HG02571 (cell line): ENCODE measurements at regions not wholly inside any gene's neighbourhood (a gene's known extent, or its start where the extent isn't known, plus 50 kb on each side); places are given as distances from the start of the nearest gene placed in this dataset.

Source experiments
- ATAC-seq: cut with Tn5 transposase; IDR thresholded peaks from one replicate; pipeline ENCODE4 v1.9.1; 2021; ENCODE audit warnings: mild to moderate bottlenecking, moderate library complexity; ENCODE audit not compliant: unreplicated experiment

- no peak for ATAC-seq
Measured at GRCh38 chr11:116109228-116109627, 605.0 kb upstream of the CADM1 start.

DNA sequence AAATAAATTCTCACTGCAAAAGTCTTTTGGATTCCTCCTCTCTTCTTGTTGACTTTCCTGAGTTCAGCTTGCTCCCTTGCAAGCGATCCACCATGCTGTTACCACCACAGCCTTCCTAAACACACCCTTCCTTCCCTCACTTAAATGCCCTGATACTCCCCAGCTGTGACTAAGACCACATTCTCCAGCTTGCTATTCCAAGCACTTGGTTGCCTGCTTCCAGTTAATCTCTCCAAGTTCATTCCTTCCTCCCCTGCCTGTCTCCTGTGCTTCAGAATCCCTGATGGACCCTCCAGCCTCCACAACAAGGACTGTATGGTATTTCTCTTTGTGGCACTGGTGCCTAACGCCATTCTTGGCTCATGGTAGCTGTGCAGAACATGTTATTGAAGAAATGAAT is 603.9 kb upstream of the CADM1 start:
- ATAC-seq: no peak

DNA sequence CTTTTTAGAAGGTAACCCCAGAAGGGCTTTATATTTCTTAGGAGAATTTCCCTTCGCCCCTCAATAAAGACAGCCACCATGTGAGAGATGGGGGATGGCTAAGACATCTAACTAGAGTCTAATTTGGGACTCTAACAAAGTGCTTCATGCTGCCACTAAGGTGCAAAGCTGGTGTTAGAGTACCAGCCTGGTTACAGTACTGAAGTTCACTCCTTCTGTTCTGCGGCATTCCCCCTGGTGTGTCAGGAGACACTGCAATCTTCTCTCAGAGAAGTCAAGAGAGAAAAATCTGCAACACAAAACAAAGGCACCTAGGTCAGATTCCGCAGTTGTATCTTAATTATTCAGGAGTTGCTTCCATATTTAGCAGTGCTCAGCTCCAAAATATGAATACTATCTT is 603.0 kb upstream of the CADM1 start:
- no peak for ATAC-seq

DNA sequence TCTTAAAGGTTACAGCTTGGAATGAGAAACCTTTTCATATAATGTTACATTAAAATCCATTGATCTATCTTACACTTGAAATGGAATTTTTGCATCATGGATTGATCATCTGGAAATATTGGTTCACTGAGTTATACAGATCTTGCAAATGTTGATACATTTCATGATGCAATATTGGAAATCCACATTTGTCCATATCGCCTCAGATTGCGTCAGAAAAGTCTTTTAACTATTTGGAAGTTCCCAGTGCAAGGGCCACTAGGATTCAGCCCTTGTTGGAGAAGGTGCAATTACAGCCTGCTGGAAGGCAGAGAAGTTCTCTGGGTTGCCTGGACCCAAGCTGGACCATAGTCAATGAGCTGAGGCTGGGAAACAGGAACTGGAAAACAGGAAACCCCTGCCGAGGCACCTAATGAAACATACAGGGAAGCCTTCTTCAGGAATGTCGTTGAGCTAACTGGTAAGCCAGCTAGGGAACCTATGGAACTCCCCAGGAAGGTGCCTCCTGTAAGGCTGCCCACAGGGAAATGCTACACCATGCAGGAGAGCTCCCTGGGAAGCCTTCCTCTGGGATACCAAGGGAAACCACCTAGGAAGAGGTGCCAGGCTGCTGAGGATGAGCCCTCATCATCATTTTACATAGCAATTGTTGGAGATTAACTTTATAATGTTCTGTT is 600.4 kb upstream of the CADM1 start:
- ATAC-seq: no peak

DNA sequence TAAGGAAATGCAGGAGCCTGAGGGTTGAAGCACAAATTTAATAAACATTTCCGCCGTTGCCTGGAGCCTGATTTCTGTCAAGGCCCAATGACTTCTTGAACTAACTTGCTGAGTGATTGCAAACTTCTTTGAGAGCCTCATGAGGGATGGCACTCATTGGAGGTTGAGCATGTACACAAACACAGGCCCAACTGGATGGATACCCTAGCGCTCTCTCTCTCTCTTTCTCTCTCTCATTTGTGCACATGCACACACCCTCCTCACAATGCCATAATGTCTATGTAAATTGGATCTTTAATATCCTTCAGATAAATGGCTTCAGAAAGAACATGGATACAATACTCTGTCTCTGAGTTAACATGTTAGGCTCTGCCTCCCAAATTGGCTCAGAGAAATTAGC is 597.7 kb upstream of the CADM1 start:
- no peak for ATAC-seq

DNA sequence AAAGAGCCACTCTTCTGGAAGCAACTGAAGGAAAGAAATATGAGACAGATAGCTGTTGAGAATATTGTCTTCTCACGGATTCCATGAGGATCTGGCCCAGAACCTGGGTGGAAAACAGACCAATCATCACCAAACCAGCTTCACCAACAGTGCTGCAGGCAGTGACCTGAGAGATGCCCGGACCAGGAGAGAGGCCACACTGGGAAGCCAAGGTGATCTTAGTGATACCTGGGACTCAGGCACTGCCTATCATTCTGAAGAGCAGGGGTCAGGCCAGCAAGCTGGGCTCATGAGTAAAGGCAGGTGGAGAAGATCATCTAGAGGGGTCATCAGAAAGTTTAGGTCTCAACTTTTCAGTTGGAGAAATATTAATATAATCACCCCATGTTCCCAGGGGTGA is 595.8 kb upstream of the CADM1 start:
- ATAC-seq: no peak

DNA sequence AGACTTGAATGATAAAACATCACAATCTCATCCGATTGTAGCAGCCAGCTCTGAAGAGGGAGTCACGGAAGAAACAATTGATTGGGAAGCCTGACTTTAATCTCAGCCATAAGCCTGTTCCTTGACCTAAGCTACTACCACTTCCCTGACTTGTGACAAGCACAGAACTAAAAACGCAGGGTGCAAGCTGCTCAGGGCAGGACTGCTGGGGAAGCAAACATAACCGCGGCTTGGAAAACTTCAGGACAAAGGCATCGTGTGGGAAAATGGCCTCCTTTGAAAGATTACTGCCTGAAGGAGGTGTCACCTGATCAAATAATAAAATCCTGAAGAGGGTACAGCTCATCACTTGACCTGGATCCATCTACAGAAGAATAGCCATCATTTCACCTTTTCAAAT is 595.3 kb upstream of the CADM1 start:
- no peak for ATAC-seq

DNA sequence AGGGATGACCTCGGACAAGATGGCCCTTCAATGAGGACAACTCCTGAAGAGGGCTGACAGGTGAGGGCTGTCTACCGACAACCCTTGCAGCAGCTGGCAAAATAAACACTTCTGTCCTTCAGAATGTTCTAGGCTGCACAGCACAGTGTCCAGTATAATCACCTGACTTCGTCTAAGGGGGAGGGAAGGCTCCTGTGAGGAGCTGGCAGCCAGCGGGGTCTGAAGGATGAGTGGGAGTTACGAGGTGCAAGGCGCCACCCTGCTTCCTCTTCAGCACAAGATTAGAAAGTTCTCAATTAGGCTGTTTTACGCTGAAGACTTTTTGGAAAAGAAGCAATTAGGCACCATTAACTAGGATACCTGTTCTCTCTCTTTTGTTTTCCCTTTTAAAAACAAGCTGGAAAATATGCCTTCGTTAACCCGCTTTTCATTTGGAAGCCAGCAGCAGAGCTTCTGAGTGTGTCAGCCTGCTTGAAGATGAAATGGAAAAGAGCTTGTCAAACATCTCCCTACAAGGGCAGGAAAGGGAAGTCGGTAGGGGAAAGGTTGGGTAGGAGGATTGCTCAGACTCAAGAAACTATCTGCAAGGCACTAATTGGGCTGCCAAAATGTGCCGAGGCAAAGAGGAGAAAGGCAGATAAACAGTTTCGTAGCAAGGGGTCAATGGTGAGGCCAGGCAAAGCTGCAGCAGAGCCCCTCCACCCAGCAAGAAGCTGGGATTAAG is 592.2 kb upstream of the CADM1 start:
- ATAC-seq: no peak

- no peak for ATAC-seq
Measured at GRCh38 chr11:116093481-116094270, 589.5 kb upstream of the CADM1 start.

DNA sequence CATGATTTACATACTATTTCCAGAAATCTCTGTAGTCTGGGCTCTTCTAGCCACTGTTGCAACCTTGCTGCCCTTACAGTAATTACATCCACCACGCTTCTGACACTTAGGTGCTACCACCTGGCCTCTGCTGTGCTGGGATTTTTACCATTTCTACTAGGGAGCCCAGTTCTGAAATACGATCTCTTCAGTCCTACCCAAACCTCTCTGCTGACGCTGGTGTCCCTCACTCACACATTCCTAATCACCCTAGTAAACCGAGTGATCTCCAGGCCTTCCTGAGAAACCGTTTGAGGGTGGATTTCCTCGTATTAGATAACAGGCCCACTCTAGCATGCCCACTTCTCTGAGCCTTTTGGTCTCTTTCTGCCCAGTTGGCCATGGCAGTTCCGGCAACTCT is 588.9 kb upstream of the CADM1 start:
- ATAC-seq: no peak

DNA sequence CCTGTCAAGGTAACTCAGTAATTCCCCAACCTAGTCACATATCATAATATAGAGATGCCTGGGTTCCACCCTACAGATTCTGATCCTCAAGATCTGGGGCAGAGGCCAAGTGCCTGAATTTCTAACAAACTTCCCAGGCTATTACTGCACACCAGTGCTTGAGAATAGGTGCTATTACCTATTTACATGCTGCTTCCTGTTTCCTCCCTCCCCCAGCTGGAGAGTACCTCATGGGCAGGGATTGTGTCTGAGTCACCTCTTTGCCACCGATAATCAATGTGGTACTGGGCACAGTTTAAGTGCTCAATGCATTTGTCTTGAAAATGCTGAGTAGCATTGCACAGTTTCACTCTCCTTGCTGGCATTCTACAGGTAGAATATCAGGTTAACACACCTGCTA is 582.2 kb upstream of the CADM1 start:
- ATAC-seq: no peak

DNA sequence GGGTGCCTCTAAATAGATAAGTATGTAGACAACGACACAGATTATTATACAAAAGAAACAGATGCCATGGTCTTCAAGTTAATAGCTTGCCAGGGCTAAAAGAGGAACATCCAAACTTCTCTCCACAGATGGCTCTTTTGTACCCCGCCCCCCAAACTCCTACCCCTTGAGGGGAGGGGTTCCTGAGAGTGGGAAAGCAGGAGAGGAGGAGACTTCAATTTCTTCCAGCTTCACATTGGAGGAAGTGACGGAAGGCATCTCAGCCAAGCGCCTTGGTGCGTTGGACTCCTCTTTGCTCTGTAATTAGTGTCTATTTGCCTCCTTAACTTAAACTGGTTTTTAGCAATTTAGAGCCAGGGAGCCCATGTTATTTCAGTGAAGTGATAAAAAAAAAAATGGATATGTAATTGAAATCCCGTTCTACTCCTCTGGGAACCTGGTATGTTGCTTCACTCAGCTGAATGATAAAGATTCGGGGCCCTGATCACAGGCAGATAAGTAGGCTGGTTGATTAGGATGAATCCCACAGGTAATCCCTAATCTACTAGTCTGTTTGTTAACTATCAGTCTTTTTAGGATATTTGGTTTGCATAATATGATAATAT is 580.9 kb upstream of the CADM1 start:
- no peak for ATAC-seq

DNA sequence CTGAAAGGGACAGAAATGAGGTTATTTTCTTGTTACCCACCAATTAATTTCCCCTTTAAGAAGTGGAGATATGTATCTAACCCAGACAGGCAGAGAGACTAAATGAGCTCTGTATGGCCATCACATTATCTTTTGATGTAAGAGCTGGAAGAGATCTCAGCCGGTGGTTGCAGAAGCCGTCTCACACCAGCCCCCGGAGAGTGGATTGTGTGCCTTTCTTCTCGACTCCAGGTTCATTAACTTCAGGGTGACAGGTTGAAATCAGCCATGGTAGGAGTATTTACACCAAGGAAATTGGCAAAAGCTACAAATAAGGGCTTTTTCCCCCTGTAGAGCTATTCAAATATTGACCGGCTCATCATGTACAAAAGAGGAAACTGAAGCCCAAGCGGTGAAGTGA is 580.3 kb upstream of the CADM1 start:
- no peak for ATAC-seq

- ATAC-seq: no peak
Measured at GRCh38 chr11:116082256-116082655, 578.0 kb upstream of the CADM1 start.

GRCh38 chr11:116079580-116079979 is 575.4 kb upstream of the CADM1 start:
- no peak for ATAC-seq

DNA sequence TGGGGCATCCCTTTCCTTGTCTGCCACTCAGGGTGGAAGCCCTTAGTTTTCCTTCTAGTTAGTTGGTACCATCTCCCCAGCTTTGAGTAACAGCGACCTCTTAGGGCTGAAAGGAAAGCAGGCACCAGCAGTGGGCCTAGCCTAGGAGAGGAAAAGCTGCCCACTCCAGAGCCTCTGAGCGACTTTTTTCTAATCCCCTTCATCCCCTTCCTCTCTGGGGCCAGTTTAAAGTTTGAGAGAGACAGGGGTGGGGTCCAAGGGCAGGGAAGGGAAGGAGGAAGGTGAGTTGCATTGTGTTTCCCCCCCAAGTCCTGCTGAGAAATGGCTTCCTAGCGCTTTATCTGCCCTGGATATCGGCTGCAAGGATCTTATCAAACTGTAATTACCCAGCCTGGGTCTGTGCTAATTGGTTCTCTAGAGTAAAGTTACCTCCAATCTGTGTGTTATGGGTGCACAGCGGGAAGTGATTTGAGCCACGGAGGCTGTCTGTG is 573.9 kb upstream of the CADM1 start:
- no peak for ATAC-seq

- ATAC-seq: no peak
Measured at GRCh38 chr11:116077092-116077491, 572.9 kb upstream of the CADM1 start.

DNA sequence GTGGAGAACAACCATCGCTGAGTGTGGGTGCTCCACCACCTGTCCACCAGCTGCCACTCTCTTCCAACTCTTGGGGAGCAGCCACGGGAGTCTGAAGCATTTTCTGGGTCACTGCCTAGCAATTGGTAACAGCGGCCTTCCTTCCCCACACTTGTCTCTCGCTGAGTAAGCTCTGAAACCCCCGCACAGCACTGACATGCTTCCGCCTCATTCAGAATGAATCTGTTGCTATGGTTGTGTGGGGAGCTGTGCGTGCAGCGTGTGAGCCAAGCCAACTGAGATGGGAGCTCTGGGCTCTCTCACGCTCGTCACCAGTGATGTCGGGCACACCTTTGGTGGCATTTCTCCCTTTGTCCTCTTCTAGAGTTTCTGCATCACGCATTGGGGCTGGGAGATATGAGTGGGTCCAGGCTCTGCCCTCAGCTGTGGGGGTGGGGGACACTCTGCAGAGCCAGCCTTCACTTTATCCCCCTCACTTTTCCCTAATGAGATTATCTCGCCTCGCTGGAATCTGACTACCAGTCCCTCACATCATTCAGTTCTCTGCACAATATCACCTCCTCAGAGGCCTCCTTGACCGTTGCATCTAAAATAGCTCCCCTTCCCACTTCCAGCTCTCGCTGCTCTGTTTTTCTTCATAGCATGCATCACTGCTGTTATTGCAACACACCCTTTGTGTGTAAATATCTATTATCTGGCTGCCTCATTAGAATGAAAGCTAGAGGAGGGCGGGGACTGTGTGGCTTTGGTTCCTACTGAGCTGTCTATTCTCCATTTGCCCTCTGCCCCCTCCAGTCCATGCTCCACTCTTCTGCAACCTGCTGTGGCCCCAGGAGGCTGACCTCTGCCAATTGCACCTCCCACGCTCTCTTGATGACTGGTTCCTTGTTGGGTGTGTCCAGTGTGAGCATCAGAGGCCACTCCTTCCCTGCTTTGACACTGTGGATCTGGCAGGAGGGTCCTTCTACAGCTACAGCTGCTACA is 569.9 kb upstream of the CADM1 start:
- ATAC-seq: peak; percentile 76

GRCh38 chr11:116072601-116073410 is 568.6 kb upstream of the CADM1 start:
- no peak for ATAC-seq
